Trophoblast cell (in vitro differentiated cells and primary cell): ENCODE measurements at regions not wholly inside any gene's neighbourhood (a gene's known extent, or its start where the extent isn't known, plus 50 kb on each side); places are given as distances from the start of the nearest gene placed in this dataset.
A peak's percentile ranks its signal among the peaks of the same experiment; 100 is the strongest.

Experiments
- DNase-seq, 2 donors: peaks; one replicate each; pipeline ENCODE4 v3.0.0-alpha.2; 2016
- H2AFZ ChIP-seq: 2 replicates; pipeline ENCODE4 v1.6.1; 2013; ENCODE audit warnings: low read length, moderate library complexity, mild to moderate bottlenecking; ENCODE audit not compliant: insufficient read depth, poor library complexity
- H2AK5ac ChIP-seq: 2 replicates; pipeline ENCODE4 v1.6.1; 2013; ENCODE audit warnings: mild to moderate bottlenecking, low read length
- H2BK120ac ChIP-seq: 2 replicates; pipeline ENCODE4 v1.6.1; 2013; ENCODE audit warnings: low read length, mild to moderate bottlenecking, moderate library complexity; ENCODE audit not compliant: insufficient read depth, poor library complexity
- H2BK12ac ChIP-seq: 2 replicates; pipeline ENCODE4 v1.6.1; 2013; ENCODE audit warnings: mild to moderate bottlenecking, low read length, moderate library complexity
- H2BK5ac ChIP-seq: 2 replicates; pipeline ENCODE4 v1.6.1; 2013; ENCODE audit warnings: low read length, low read depth, moderate library complexity, mild to moderate bottlenecking; ENCODE audit not compliant: poor library complexity
- H3K14ac ChIP-seq: 2 replicates; pipeline ENCODE4 v1.6.1; 2013; ENCODE audit warnings: mild to moderate bottlenecking, low read length
- H3K18ac ChIP-seq: 2 replicates; pipeline ENCODE4 v1.6.1; 2013; ENCODE audit warnings: mild to moderate bottlenecking, low read length
- H3K23ac ChIP-seq: 2 replicates; pipeline ENCODE4 v1.6.1; 2013; ENCODE audit warnings: low read length
- H3K27ac ChIP-seq: 2 replicates; pipeline ENCODE4 v1.5.1; 2013; ENCODE audit warnings: low read depth, mild to moderate bottlenecking, inconsistent platforms, low read length, moderate library complexity
- H3K27me3 ChIP-seq: 2 replicates; pipeline ENCODE4 v1.6.1; 2013; ENCODE audit warnings: inconsistent platforms, mild to moderate bottlenecking, low read length, moderate library complexity; ENCODE audit not compliant: insufficient read depth
- H3K36me3 ChIP-seq, 2 experiments: 1 replicate in 1 of 2; 2 replicates in 1 of 2; pipeline ENCODE4 v1.6.1; 2013; ENCODE audit warnings: low read length in 2 of 2, mild to moderate bottlenecking in 2 of 2, moderate library complexity in 1 of 2; ENCODE audit not compliant: insufficient read depth in 2 of 2, control insufficient read depth in 1 of 2
- H3K4ac ChIP-seq: 2 replicates; pipeline ENCODE4 v1.6.1; 2013; ENCODE audit warnings: low read depth, mild to moderate bottlenecking, low read length, moderate library complexity
- H3K4me1 ChIP-seq, 2 experiments: 1 replicate in 1 of 2; 2 replicates in 1 of 2; pipeline ENCODE4 v1.6.1; 2013; ENCODE audit warnings: low read length in 2 of 2, mild to moderate bottlenecking in 2 of 2, moderate library complexity in 1 of 2; ENCODE audit not compliant: insufficient read depth in 2 of 2, control insufficient read depth in 1 of 2
- H3K4me2 ChIP-seq: 2 replicates; pipeline ENCODE4 v1.6.1; 2013; ENCODE audit warnings: inconsistent platforms, mild to moderate bottlenecking, low read length, moderate library complexity
- H3K4me3 ChIP-seq: 2 replicates; pipeline ENCODE4 v1.5.1; 2013; ENCODE audit warnings: mild to moderate bottlenecking, low read depth, low read length, inconsistent platforms
- H3K79me1 ChIP-seq: one replicate; pipeline ENCODE4 v1.6.1; 2013; ENCODE audit warnings: low read length
- H3K79me2 ChIP-seq: 2 replicates; pipeline ENCODE4 v1.6.1; 2013; ENCODE audit warnings: low read length, mild to moderate bottlenecking; ENCODE audit not compliant: control insufficient read depth, insufficient read depth, poor library complexity
- H3K9ac ChIP-seq: 2 replicates; pipeline ENCODE4 v1.6.1; 2013; ENCODE audit warnings: mild to moderate bottlenecking, low read length
- H3K9me3 ChIP-seq: 2 replicates; pipeline ENCODE4 v1.6.1; 2013; ENCODE audit warnings: low read depth, mild to moderate bottlenecking, control low read depth, inconsistent platforms, low read length; ENCODE audit not compliant: insufficient read depth
- H4K12ac ChIP-seq: 2 replicates; pipeline ENCODE4 v1.6.1; 2013; ENCODE audit warnings: low read depth, mild to moderate bottlenecking, low read length, moderate library complexity
- H4K8ac ChIP-seq: 2 replicates; pipeline ENCODE4 v1.6.1; 2013; ENCODE audit warnings: low read depth, mild to moderate bottlenecking, low read length, moderate library complexity
- H4K91ac ChIP-seq: one replicate; pipeline ENCODE4 v1.6.1; 2013; ENCODE audit warnings: low read depth, mild to moderate bottlenecking, low read length, moderate library complexity
- WGBS: extraction: QIAGEN DNeasy Blood & Tissue Kit; methylation state at CpG from one replicate; pipeline ENCODE4 v1.1.7; 2013; ENCODE audit warnings: missing lambda C conversion rate; ENCODE audit not compliant: insufficient read length, insufficient coverage; ENCODE audit errors: extremely low coverage; 5-methylcytosine and 5-hydroxymethylcytosine counted together

DNA sequence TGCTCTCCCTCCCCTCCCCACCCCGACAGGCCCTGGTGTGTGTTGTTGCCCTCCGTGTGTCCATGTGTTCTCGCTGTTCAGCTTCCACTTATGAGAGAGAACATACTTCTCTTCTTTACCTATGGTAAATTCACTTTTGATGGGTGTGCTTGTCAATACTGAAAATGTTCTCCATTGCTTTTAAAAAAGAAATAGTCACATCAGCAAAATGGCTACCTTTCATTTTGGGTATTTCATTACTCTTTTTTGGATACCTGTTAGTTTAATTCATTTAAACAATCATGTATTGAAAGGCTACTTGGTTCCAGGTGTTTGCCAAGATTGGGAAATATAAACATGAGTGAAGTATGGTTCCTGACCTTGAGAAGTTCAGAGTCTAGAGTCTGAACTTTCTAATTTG lies 107.4 kb upstream of the PITX2 start:
- Histone ChIP-seq H3K9me3 (no peaks in the 10 kb centered on the region), H3K4ac (no peak overlapping the region), H4K8ac (no peak overlapping the region), H4K91ac (no peak overlapping the region), H3K36me3 (no peaks in the 10 kb centered on the region), H3K79me2 (no peaks in the 10 kb centered on the region), H2BK120ac (no peak overlapping the region), H4K12ac (no peak overlapping the region), H3K4me3 (no peak overlapping the region), H3K27ac (no peak overlapping the region), H3K27me3 (no peaks in the 10 kb centered on the region), H2AFZ (no peak overlapping the region), H3K4me1 (no peaks in the 10 kb centered on the region), H2BK5ac (no peak overlapping the region), H3K9ac (no peak overlapping the region), H3K18ac (no peak overlapping the region), H3K23ac (no peak overlapping the region), H2AK5ac (no peak overlapping the region), H2BK12ac (no peak overlapping the region), H3K14ac (no peak overlapping the region), H3K79me1 (no peaks in the 10 kb centered on the region), H3K4me2 (no peak overlapping the region)
- WGBS: no CpG with 5 or more reads among the region's 3 CpGs
- DNase-seq: no peak

DNA sequence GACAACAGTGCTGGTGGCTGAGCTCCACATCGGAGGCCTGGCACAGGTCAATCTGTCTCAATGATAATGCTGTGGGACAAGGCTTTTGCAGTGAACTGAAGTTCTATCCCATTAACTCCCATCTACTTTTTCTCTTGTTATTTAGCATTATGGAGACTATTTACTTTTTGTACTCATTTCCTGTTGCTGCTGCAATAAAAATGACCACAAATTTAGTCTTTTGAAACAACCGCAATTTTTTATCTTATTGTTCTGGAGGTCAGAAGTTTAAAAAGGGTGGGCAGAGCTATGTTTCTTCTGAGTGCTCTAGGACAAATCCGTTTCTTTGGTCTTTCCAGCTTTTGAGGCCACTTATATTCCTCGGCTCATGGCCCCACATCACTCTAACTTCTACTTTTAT lies 111.0 kb upstream of the PITX2 start:
- Histone ChIP-seq H3K4me1 (no peaks in the 10 kb centered on the region), H3K18ac (no peak overlapping the region), H2AFZ (no peak overlapping the region), H3K4me2 (no peak overlapping the region), H3K79me2 (no peaks in the 10 kb centered on the region), H4K8ac (no peak overlapping the region), H2BK12ac (no peak overlapping the region), H4K12ac (no peak overlapping the region), H2BK5ac (no peak overlapping the region), H3K14ac (no peak overlapping the region), H3K79me1 (no peaks in the 10 kb centered on the region), H3K9ac (no peak overlapping the region), H2AK5ac (no peak overlapping the region), H3K4me3 (no peak overlapping the region), H3K27me3 (no peaks in the 10 kb centered on the region), H3K36me3 (no peaks in the 10 kb centered on the region), H3K23ac (no peak overlapping the region), H2BK120ac (no peak overlapping the region), H4K91ac (no peak overlapping the region), H3K9me3 (no peaks in the 10 kb centered on the region), H3K27ac (no peak overlapping the region), H3K4ac (no peak overlapping the region)
- no CpG with 5 or more reads among the region's 4 CpGs for WGBS
- DNase-seq: no peak

DNA sequence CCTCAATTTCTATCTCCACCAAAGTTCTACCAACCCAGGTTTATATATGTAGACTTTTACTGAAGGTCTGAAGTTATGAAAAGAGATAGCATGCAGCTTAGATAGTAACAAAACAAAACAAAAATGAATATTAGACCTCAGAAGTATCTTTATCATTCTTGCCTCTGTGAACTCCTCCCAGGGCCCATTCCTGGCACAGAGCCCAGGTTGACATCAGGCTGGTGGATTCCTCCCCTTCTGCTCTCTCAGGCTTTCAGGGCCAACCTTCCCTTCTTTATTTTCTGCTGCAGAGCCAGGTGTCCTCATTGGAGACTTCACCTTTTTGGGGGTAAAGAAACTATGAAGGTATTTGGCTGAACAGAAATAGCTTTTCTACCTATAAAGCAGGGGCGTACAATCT lies 112.8 kb upstream of the PITX2 start:
- H3K36me3 ChIP-seq: no peaks in the 10 kb centered on the region
- no peak overlapping the region for H3K4me3 ChIP-seq
- H3K27me3 ChIP-seq: no peaks in the 10 kb centered on the region
- H3K4me2 ChIP-seq: no peak overlapping the region
- no peak overlapping the region for H2AFZ ChIP-seq
- no peak overlapping the region for H3K9ac ChIP-seq
- no peaks in the 10 kb centered on the region for H3K9me3 ChIP-seq
- DNase-seq: no peak
- H3K4ac ChIP-seq: no peak overlapping the region
- no peak overlapping the region for H3K18ac ChIP-seq
- H3K79me2 ChIP-seq: no peaks in the 10 kb centered on the region
- H2BK120ac ChIP-seq: no peak overlapping the region
- H3K23ac ChIP-seq: no peak overlapping the region
- H4K12ac ChIP-seq: no peak overlapping the region
- no peak overlapping the region for H2BK5ac ChIP-seq
- H3K27ac ChIP-seq: no peak overlapping the region
- WGBS: no CpG with 5 or more reads among the region's 1 CpG
- no peak overlapping the region for H4K8ac ChIP-seq
- no peak overlapping the region for H2BK12ac ChIP-seq
- H4K91ac ChIP-seq: no peak overlapping the region
- no peak overlapping the region for H3K14ac ChIP-seq
- no peaks in the 10 kb centered on the region for H3K4me1 ChIP-seq
- H2AK5ac ChIP-seq: no peak overlapping the region
- H3K79me1 ChIP-seq: no peaks in the 10 kb centered on the region

DNA sequence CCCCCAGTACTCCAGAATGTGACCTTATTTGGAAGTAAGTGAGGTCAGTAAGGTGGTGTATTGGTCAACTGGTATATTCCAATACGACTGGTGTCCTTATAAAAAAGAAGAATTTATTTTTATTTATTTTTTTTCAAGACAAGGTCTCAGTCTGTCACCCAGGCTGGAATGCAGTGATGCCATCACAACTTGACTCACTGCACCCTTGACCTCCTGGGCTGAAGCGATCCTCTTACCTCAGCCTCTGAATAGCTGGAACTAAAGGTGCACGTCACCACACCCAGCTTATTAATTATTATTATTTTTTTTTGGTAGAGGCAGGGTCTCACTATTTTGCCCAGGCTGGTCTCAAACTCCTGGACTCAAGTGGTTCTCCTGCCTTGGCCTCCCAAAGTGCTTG lies 115.1 kb upstream of the PITX2 start:
- no peak overlapping the region for H4K12ac ChIP-seq
- no peak overlapping the region for H3K27ac ChIP-seq
- no peak overlapping the region for H3K4me3 ChIP-seq
- no peaks in the 10 kb centered on the region for H3K4me1 ChIP-seq
- no peak overlapping the region for H3K4ac ChIP-seq
- H3K23ac ChIP-seq: no peak overlapping the region
- no peaks in the 10 kb centered on the region for H3K36me3 ChIP-seq
- WGBS: no CpG with 5 or more reads among the region's 3 CpGs
- H3K14ac ChIP-seq: no peak overlapping the region
- H3K4me2 ChIP-seq: no peak overlapping the region
- H3K18ac ChIP-seq: no peak overlapping the region
- H3K9me3 ChIP-seq: no peaks in the 10 kb centered on the region
- H3K27me3 ChIP-seq: no peaks in the 10 kb centered on the region
- peak overlapping the region; percentile 13 for H3K9ac ChIP-seq
- no peak for DNase-seq
- no peaks in the 10 kb centered on the region for H3K79me2 ChIP-seq
- H2AFZ ChIP-seq: no peak overlapping the region
- H3K79me1 ChIP-seq: no peaks in the 10 kb centered on the region
- no peak overlapping the region for H2BK5ac ChIP-seq
- H2AK5ac ChIP-seq: no peak overlapping the region
- H4K8ac ChIP-seq: no peak overlapping the region
- H2BK12ac ChIP-seq: no peak overlapping the region
- no peak overlapping the region for H4K91ac ChIP-seq
- H2BK120ac ChIP-seq: no peak overlapping the region

DNA sequence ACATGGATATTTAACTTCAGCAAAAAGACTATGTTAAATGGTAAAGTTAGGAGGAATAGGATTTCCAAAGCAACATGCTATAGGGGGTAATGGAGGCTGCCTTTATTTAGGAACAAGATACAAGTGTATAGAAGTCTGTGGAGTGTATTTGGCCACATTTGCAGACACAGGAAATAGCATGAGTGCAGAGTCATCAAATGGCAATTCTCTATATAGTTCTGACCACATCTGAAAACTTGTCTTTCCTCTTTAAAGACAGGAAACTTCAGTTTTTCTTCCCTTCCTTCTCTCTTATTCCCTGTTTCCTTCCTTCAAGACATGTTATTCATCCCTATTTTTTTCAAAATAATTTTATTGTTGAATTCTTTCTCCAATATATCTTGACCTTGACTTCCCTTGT lies 119.3 kb upstream of the PITX2 start:
- Histone ChIP-seq H3K4ac (no peak overlapping the region), H2AK5ac (no peak overlapping the region), H3K79me1 (no peaks in the 10 kb centered on the region), H3K9ac (no peak overlapping the region), H3K23ac (no peak overlapping the region), H2BK5ac (no peak overlapping the region), H4K91ac (no peak overlapping the region), H3K4me3 (no peak overlapping the region), H3K9me3 (no peaks in the 10 kb centered on the region), H2BK120ac (no peak overlapping the region), H3K14ac (no peak overlapping the region), H3K27me3 (no peaks in the 10 kb centered on the region), H3K79me2 (no peaks in the 10 kb centered on the region), H3K4me2 (no peak overlapping the region), H4K12ac (no peak overlapping the region), H3K36me3 (no peaks in the 10 kb centered on the region), H3K4me1 (no peaks in the 10 kb centered on the region), H2BK12ac (no peak overlapping the region), H4K8ac (no peak overlapping the region), H3K18ac (no peak overlapping the region), H3K27ac (no peak overlapping the region), H2AFZ (no peak overlapping the region)
- no peak for DNase-seq
